ENCODE measurements at regions not wholly inside any gene's neighbourhood (a gene's known extent, or its start where the extent isn't known, plus 50 kb on each side); places are given as distances from the start of the nearest gene placed in this dataset.

DNA sequence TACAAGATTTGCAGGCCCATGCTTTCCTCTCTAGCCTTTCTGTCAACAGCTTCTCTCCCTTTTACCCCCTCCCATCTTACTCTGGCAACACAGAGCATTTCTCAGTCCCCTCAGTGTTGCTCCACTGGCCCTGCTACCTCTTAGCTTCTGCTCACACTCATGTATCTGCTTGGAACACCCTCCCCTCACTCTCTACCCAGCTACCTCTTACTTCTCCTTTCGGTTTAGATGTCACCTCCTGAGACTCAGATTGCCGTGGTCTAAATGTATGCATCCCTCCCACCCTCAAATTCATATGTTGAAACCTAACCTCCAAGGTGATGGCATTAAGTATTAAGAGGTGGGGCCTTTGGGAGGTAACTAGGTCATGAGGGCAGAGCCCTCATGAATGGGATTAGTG is 80.1 kb downstream of the FOXD2 start:
- TF ChIP-seq GTF2I (CRISPR knock-in tag; conservative IDR thresholded peaks at IDR 0.05) (no peak), ESRRA (CRISPR knock-in tag; IDR thresholded peaks at IDR 0.05; ENCODE audit: borderline replicate concordance) (no peak), GABPB1 (CRISPR knock-in tag; IDR thresholded peaks at IDR 0.05) (no peak), NFYB (CRISPR knock-in tag; conservative IDR thresholded peaks at IDR 0.05; ENCODE audit: low read depth) (no peak)
- TF ChIP-seq, protein P1, sequence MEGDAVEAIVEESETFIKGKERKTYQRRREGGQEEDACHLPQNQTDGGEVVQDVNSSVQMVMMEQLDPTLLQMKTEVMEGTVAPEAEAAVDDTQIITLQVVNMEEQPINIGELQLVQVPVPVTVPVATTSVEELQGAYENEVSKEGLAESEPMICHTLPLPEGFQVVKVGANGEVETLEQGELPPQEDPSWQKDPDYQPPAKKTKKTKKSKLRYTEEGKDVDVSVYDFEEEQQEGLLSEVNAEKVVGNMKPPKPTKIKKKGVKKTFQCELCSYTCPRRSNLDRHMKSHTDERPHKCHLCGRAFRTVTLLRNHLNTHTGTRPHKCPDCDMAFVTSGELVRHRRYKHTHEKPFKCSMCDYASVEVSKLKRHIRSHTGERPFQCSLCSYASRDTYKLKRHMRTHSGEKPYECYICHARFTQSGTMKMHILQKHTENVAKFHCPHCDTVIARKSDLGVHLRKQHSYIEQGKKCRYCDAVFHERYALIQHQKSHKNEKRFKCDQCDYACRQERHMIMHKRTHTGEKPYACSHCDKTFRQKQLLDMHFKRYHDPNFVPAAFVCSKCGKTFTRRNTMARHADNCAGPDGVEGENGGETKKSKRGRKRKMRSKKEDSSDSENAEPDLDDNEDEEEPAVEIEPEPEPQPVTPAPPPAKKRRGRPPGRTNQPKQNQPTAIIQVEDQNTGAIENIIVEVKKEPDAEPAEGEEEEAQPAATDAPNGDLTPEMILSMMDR (IDR thresholded peaks at IDR 0.05) = no peak
- TF ChIP-seq, protein P2, sequence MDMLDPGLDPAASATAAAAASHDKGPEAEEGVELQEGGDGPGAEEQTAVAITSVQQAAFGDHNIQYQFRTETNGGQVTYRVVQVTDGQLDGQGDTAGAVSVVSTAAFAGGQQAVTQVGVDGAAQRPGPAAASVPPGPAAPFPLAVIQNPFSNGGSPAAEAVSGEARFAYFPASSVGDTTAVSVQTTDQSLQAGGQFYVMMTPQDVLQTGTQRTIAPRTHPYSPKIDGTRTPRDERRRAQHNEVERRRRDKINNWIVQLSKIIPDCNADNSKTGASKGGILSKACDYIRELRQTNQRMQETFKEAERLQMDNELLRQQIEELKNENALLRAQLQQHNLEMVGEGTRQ (CRISPR knock-in tag; IDR thresholded peaks at IDR 0.05) = no peak
- TF ChIP-seq, protein P3, sequence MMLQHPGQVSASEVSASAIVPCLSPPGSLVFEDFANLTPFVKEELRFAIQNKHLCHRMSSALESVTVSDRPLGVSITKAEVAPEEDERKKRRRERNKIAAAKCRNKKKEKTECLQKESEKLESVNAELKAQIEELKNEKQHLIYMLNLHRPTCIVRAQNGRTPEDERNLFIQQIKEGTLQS (CRISPR knock-in tag; conservative IDR thresholded peaks at IDR 0.05) = no peak
- TF ChIP-seq, protein P4, sequence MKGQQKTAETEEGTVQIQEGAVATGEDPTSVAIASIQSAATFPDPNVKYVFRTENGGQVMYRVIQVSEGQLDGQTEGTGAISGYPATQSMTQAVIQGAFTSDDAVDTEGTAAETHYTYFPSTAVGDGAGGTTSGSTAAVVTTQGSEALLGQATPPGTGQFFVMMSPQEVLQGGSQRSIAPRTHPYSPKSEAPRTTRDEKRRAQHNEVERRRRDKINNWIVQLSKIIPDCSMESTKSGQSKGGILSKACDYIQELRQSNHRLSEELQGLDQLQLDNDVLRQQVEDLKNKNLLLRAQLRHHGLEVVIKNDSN (CRISPR knock-in tag; IDR thresholded peaks at IDR 0.05) = no peak
- TF ChIP-seq, protein P5, sequence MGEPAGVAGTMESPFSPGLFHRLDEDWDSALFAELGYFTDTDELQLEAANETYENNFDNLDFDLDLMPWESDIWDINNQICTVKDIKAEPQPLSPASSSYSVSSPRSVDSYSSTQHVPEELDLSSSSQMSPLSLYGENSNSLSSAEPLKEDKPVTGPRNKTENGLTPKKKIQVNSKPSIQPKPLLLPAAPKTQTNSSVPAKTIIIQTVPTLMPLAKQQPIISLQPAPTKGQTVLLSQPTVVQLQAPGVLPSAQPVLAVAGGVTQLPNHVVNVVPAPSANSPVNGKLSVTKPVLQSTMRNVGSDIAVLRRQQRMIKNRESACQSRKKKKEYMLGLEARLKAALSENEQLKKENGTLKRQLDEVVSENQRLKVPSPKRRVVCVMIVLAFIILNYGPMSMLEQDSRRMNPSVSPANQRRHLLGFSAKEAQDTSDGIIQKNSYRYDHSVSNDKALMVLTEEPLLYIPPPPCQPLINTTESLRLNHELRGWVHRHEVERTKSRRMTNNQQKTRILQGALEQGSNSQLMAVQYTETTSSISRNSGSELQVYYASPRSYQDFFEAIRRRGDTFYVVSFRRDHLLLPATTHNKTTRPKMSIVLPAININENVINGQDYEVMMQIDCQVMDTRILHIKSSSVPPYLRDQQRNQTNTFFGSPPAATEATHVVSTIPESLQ (CRISPR knock-in tag; IDR thresholded peaks at IDR 0.05) = no peak

Data from WTC11 (cell line).